ENCODE measurements at regions not wholly inside any gene's neighbourhood (a gene's known extent, or its start where the extent isn't known, plus 50 kb on each side); places are given as distances from the start of the nearest gene placed in this dataset.
"Not testable (repeated sequence)": the region's sequence is repeated elsewhere in the genome, so short reads cannot be mapped to it uniquely, and the experiment has no call there.

GRCh38 chr4:123535037-123535748 is 138.6 kb downstream of the SPRY1 start:
- in situ Hi-C loops (cut with MboI; ENCODE audit: low sequenced_read_pairs), result no loop called here

- in situ Hi-C loops (cut with MboI; ENCODE audit: low sequenced_read_pairs), result no loop called here
Observed at GRCh38 chr4:123536225-123536624, 139.6 kb downstream of the SPRY1 start.

- in situ Hi-C loops (cut with MboI; ENCODE audit: low sequenced_read_pairs), result not testable (repeated sequence)
Observed at GRCh38 chr4:123537906-123538402, 141.4 kb downstream of the SPRY1 start.

- in situ Hi-C loops (cut with MboI; ENCODE audit: low sequenced_read_pairs), result no loop called here
Observed at GRCh38 chr4:123545667-123546572, 149.3 kb downstream of the SPRY1 start.

- in situ Hi-C loops (cut with MboI; ENCODE audit: low sequenced_read_pairs), result no loop called here
Observed at GRCh38 chr4:123546573-123547060, 150.0 kb downstream of the SPRY1 start.

GRCh38 chr4:123547216-123548165 is 150.9 kb downstream of the SPRY1 start:
- in situ Hi-C loops (cut with MboI; ENCODE audit: low sequenced_read_pairs), result no loop called here

- in situ Hi-C loops (cut with MboI; ENCODE audit: low sequenced_read_pairs), result no loop called here
Observed at GRCh38 chr4:123553279-123553678, 156.7 kb downstream of the SPRY1 start.

GRCh38 chr4:123553733-123554637 is 157.4 kb downstream of the SPRY1 start:
- in situ Hi-C loops (cut with MboI; ENCODE audit: low sequenced_read_pairs), result no loop called here

- in situ Hi-C loops (cut with MboI; ENCODE audit: low sequenced_read_pairs), result no loop called here
Observed at GRCh38 chr4:123554801-123555232, 158.2 kb downstream of the SPRY1 start.

GRCh38 chr4:123555233-123555806 is 158.7 kb downstream of the SPRY1 start:
- in situ Hi-C loops (cut with MboI; ENCODE audit: low sequenced_read_pairs), result no loop called here

GRCh38 chr4:123555807-123556273 is 159.2 kb downstream of the SPRY1 start:
- in situ Hi-C loops (cut with MboI; ENCODE audit: low sequenced_read_pairs), result no loop called here

GRCh38 chr4:123556526-123556925 is 159.9 kb downstream of the SPRY1 start:
- in situ Hi-C loops (cut with MboI; ENCODE audit: low sequenced_read_pairs), result no loop called here

- in situ Hi-C loops (cut with MboI; ENCODE audit: low sequenced_read_pairs), result no loop called here
Observed at GRCh38 chr4:123557857-123558536, 161.4 kb downstream of the SPRY1 start.

- in situ Hi-C loops (cut with MboI; ENCODE audit: low sequenced_read_pairs), result no loop called here
Observed at GRCh38 chr4:123558865-123559264, 162.3 kb downstream of the SPRY1 start.

GRCh38 chr4:123559955-123560871 is 163.6 kb downstream of the SPRY1 start:
- in situ Hi-C loops (cut with MboI; ENCODE audit: low sequenced_read_pairs), result no loop called here

- in situ Hi-C loops (cut with MboI; ENCODE audit: low sequenced_read_pairs), result no loop called here
Observed at GRCh38 chr4:123561525-123561924, 164.9 kb downstream of the SPRY1 start.

- in situ Hi-C loops (cut with MboI; ENCODE audit: low sequenced_read_pairs), result no loop called here
Observed at GRCh38 chr4:123562994-123563750, 166.6 kb downstream of the SPRY1 start.
